ENCODE measurements at regions not wholly inside any gene's neighbourhood (a gene's known extent, or its start where the extent isn't known, plus 50 kb on each side); places are given as distances from the start of the nearest gene placed in this dataset.

GRCh38 chr6:166744223-166745134, 117.4 kb upstream of the RPS6KA2 start:
- Mint-ChIP-seq H3K36me3 (no peaks in the 10 kb centered on the region), H3K9me3 (no peaks in the 10 kb centered on the region), H3K4me3 (no peak overlapping the region), H3K4me1 (peaks cover 21 to 32% of the 10 kb centered on the region in 2 donors), H3K27me3 (ENCODE audit: low read depth in 3 of 3) (peaks cover 0 to 5% (median 4%) of the 10 kb centered on the region in 3 donors), H3K27ac (no peak overlapping the region)
- DNase-seq, result no peak

GRCh38 chr6:166743406-166744222, 116.6 kb upstream of the RPS6KA2 start:
- DNase-seq, result no peak
- Mint-ChIP-seq H3K4me3 (no peak overlapping the region), H3K9me3 (no peaks in the 10 kb centered on the region), H3K27me3 (ENCODE audit: low read depth in 3 of 3) (peaks cover 0 to 5% (median 4%) of the 10 kb centered on the region in 3 donors), H3K36me3 (no peaks in the 10 kb centered on the region), H3K27ac (no peak overlapping the region), H3K4me1 (peaks cover 25 to 37% of the 10 kb centered on the region in 2 donors)

GRCh38 chr6:166742981-166743380, 115.9 kb upstream of the RPS6KA2 start:
- Mint-ChIP-seq H3K4me1 (peaks cover 25 to 37% of the 10 kb centered on the region in 2 donors), H3K4me3 (no peak overlapping the region), H3K9me3 (no peaks in the 10 kb centered on the region), H3K27me3 (ENCODE audit: low read depth in 3 of 3) (peaks cover 0 to 5% (median 4%) of the 10 kb centered on the region in 3 donors), H3K27ac (no peak overlapping the region), H3K36me3 (no peaks in the 10 kb centered on the region)
- DNase-seq, result no peak

- no peaks in the 10 kb centered on the region for H3K9me3 Mint-ChIP-seq
- H3K4me1 Mint-ChIP-seq, result peaks cover 25 to 37% of the 10 kb centered on the region in 2 donors
- peak overlapping the region in 3 of 6 donors; percentile 39 to 48 (median 45) for H3K27ac Mint-ChIP-seq
- H3K36me3 Mint-ChIP-seq, result no peaks in the 10 kb centered on the region
- peak; percentile 35 to 51 (median 46) for DNase-seq
- peak overlapping the region; percentile 38 to 67 (median 44) for H3K4me3 Mint-ChIP-seq
- H3K27me3 Mint-ChIP-seq (ENCODE audit: low read depth in 3 of 3), result peaks cover 0 to 5% (median 2%) of the 10 kb centered on the region in 3 donors
These were observed 112.9 kb upstream of the RPS6KA2 start for GRCh38 chr6:166739976-166740318.

- peak overlapping the region in 4 of 5 donors; percentile 38 to 67 (median 46) for H3K4me3 Mint-ChIP-seq
- H3K9me3 Mint-ChIP-seq, result no peaks in the 10 kb centered on the region
- H3K4me1 Mint-ChIP-seq, result peaks cover 25 to 37% of the 10 kb centered on the region in 2 donors
- H3K36me3 Mint-ChIP-seq, result no peaks in the 10 kb centered on the region
- no peak for DNase-seq
- H3K27me3 Mint-ChIP-seq (ENCODE audit: low read depth in 3 of 3), result peaks cover 0 to 5% (median 2%) of the 10 kb centered on the region in 3 donors
- peak overlapping the region in 2 of 6 donors; percentile 39 to 45 for H3K27ac Mint-ChIP-seq
These were observed 112.3 kb upstream of the RPS6KA2 start for GRCh38 chr6:166739117-166739975.

GRCh38 chr6:166738386-166739116, 111.5 kb upstream of the RPS6KA2 start:
- peaks cover 25 to 37% of the 10 kb centered on the region in 2 donors for H3K4me1 Mint-ChIP-seq
- no peaks in the 10 kb centered on the region for H3K9me3 Mint-ChIP-seq

GRCh38 chr6:166737261-166737660, 110.2 kb upstream of the RPS6KA2 start:
- H3K27me3 Mint-ChIP-seq (ENCODE audit: low read depth in 3 of 3), result no peaks in the 10 kb centered on the region
- peaks cover 23 to 27% of the 10 kb centered on the region in 2 donors for H3K4me1 Mint-ChIP-seq
- H3K27ac Mint-ChIP-seq, result no peak overlapping the region

More at GRCh38 chr6:166738386-166739116, 111.5 kb upstream of the RPS6KA2 start:
- DNase-seq, result no peak
- Mint-ChIP-seq H3K36me3 (no peaks in the 10 kb centered on the region), H3K27ac (no peak overlapping the region), H3K27me3 (ENCODE audit: low read depth in 3 of 3) (peaks cover 0 to 5% (median 2%) of the 10 kb centered on the region in 3 donors), H3K4me3 (no peak overlapping the region)

GRCh38 chr6:166736634-166737033, 109.6 kb upstream of the RPS6KA2 start:
- H3K27ac Mint-ChIP-seq, result no peak overlapping the region
- H3K36me3 Mint-ChIP-seq, result no peaks in the 10 kb centered on the region
- no peaks in the 10 kb centered on the region for H3K27me3 Mint-ChIP-seq (ENCODE audit: low read depth in 3 of 3)
- peaks cover 23 to 26% of the 10 kb centered on the region in 2 donors for H3K4me1 Mint-ChIP-seq
- no peak for DNase-seq
- no peak overlapping the region for H3K4me3 Mint-ChIP-seq
- no peaks in the 10 kb centered on the region for H3K9me3 Mint-ChIP-seq

More at GRCh38 chr6:166737261-166737660, 110.2 kb upstream of the RPS6KA2 start:
- H3K36me3 Mint-ChIP-seq, result no peaks in the 10 kb centered on the region
- no peak overlapping the region for H3K4me3 Mint-ChIP-seq
- no peaks in the 10 kb centered on the region for H3K9me3 Mint-ChIP-seq
- no peak for DNase-seq

- H3K36me3 Mint-ChIP-seq, result no peaks in the 10 kb centered on the region
- no peaks in the 10 kb centered on the region for H3K9me3 Mint-ChIP-seq
- no peak for DNase-seq
- no peaks in the 10 kb centered on the region for H3K27me3 Mint-ChIP-seq (ENCODE audit: low read depth in 3 of 3)
- H3K27ac Mint-ChIP-seq, result peak overlapping the region in 1 of 6 donors; percentile 7
- no peak overlapping the region for H3K4me3 Mint-ChIP-seq
- peaks cover 7 to 12% of the 10 kb centered on the region in 2 donors for H3K4me1 Mint-ChIP-seq
These were observed 106.8 kb upstream of the RPS6KA2 start for GRCh38 chr6:166733900-166734299.

GRCh38 chr6:166729658-166730057, 102.6 kb upstream of the RPS6KA2 start:
- Mint-ChIP-seq H3K27ac (peak overlapping the region in 2 of 6 donors; percentile 4 to 51), H3K36me3 (no peaks in the 10 kb centered on the region), H3K4me3 (no peak overlapping the region), H3K4me1 (peaks cover 12 to 18% of the 10 kb centered on the region in 2 donors), H3K27me3 (ENCODE audit: low read depth in 3 of 3) (peaks cover 0 to 2% (median 0%) of the 10 kb centered on the region in 3 donors), H3K9me3 (no peaks in the 10 kb centered on the region)
- DNase-seq, result no peak

- H3K9me3 Mint-ChIP-seq, result no peaks in the 10 kb centered on the region
- H3K27ac Mint-ChIP-seq, result peak overlapping the region in 2 of 6 donors; percentile 51 to 73
- peaks cover 12 to 18% of the 10 kb centered on the region in 2 donors for H3K4me1 Mint-ChIP-seq
- peak in 2 of 3 donors; percentile 28 to 44 for DNase-seq
- H3K4me3 Mint-ChIP-seq, result peak overlapping the region in 1 of 5 donors; percentile 39
- H3K27me3 Mint-ChIP-seq (ENCODE audit: low read depth in 3 of 3), result peaks cover 0 to 3% (median 2%) of the 10 kb centered on the region in 3 donors
- no peaks in the 10 kb centered on the region for H3K36me3 Mint-ChIP-seq
These were observed 102.0 kb upstream of the RPS6KA2 start for GRCh38 chr6:166728884-166729530.

GRCh38 chr6:166726201-166726600, 99.2 kb upstream of the RPS6KA2 start:
- H3K4me3 Mint-ChIP-seq, result no peak overlapping the region
- H3K27me3 Mint-ChIP-seq (ENCODE audit: low read depth in 3 of 3), result peaks cover 0 to 3% (median 2%) of the 10 kb centered on the region in 3 donors
- DNase-seq, result no peak
- no peak overlapping the region for H3K27ac Mint-ChIP-seq
- H3K36me3 Mint-ChIP-seq, result no peaks in the 10 kb centered on the region
- H3K4me1 Mint-ChIP-seq, result peaks cover 12 to 18% of the 10 kb centered on the region in 2 donors
- H3K9me3 Mint-ChIP-seq, result no peaks in the 10 kb centered on the region
